ENCODE measurements at regions not wholly inside any gene's neighbourhood (a gene's known extent, or its start where the extent isn't known, plus 50 kb on each side); places are given as distances from the start of the nearest gene placed in this dataset.
"Not testable (repeated sequence)": the region's sequence is repeated elsewhere in the genome, so short reads cannot be mapped to it uniquely, and the experiment has no call there.

GRCh38 chr22:46031965-46032851, 55.2 kb upstream of the WNT7B start:
- TF ChIP-seq CTCF (IDR thresholded peaks at IDR 0.05) = no peak
- DNase-seq = no peak
- 64 to 70% (median 68%) methylated on average over 13 of the region's 13 CpGs for WGBS, 3 donors

GRCh38 chr22:46033256-46034200, 56.6 kb upstream of the WNT7B start:
- no peaks in the 10 kb centered on the region for H3K27me3 ChIP-seq (ENCODE audit: insufficient read depth in 3 of 3, low read length in 2 of 3)
- intact Hi-C loops (cut with DNase I) = no loop called here
- TF ChIP-seq CTCF (IDR thresholded peaks at IDR 0.05) = no peak
- H3K36me3 ChIP-seq (ENCODE audit: insufficient read depth in 1 of 2, low read depth in 1 of 2) = no peaks in the 10 kb centered on the region
- peaks cover 30% of the 10 kb centered on the region for H3K4me1 ChIP-seq
- H3K4me3 ChIP-seq = no peak overlapping the region
- no peaks in the 10 kb centered on the region for H3K9me3 ChIP-seq
- DNase-seq (no peak), ATAC-seq (peak in 2 of 4 donors; percentile 21 to 23)
- 44 to 84% (median 50%) methylated on average over 11 of the region's 11 CpGs for WGBS, 3 donors
- H3K27ac ChIP-seq = peak overlapping the region; percentile 78

More at GRCh38 chr22:46031965-46032851, 55.2 kb upstream of the WNT7B start:
- H3K27me3 ChIP-seq (ENCODE audit: insufficient read depth in 3 of 3, low read length in 2 of 3) = no peaks in the 10 kb centered on the region
- intact Hi-C loops (cut with DNase I) = no loop called here
- H3K9me3 ChIP-seq = no peaks in the 10 kb centered on the region
- H3K36me3 ChIP-seq (ENCODE audit: insufficient read depth in 1 of 2, low read depth in 1 of 2) = no peaks in the 10 kb centered on the region
- no peak overlapping the region for H3K27ac ChIP-seq
- no peak overlapping the region for H3K4me3 ChIP-seq
- peaks cover 21% of the 10 kb centered on the region for H3K4me1 ChIP-seq
- no peak for ATAC-seq

- H3K9me3 ChIP-seq; DNase-seq; H3K36me3 ChIP-seq (ENCODE audit: insufficient read depth in 1 of 2, low read depth in 1 of 2); intact Hi-C loops (cut with DNase I); H3K27me3 ChIP-seq (ENCODE audit: insufficient read depth in 3 of 3, low read length in 2 of 3); ATAC-seq: not testable (repeated sequence)
- WGBS, 3 donors = 83 to 91% (median 87%) methylated on average over 5 of the region's 5 CpGs
- peaks cover 37% of the 10 kb centered on the region for H3K4me1 ChIP-seq
- H3K4me3 ChIP-seq = peak overlapping the region; percentile 80
- H3K27ac ChIP-seq = peak overlapping the region; percentile 78
Observed at GRCh38 chr22:46034480-46034879, 57.5 kb upstream of the WNT7B start.

GRCh38 chr22:46035380-46035741, 58.4 kb upstream of the WNT7B start:
- Histone ChIP-seq H3K4me3 (peak overlapping the region; percentile 80), H3K36me3 (ENCODE audit: insufficient read depth in 1 of 2, low read depth in 1 of 2) (no peaks in the 10 kb centered on the region), H3K27me3 (ENCODE audit: insufficient read depth in 3 of 3, low read length in 2 of 3) (no peaks in the 10 kb centered on the region), H3K27ac (peak overlapping the region; percentile 78), H3K4me1 (peaks cover 46% of the 10 kb centered on the region), H3K9me3 (no peaks in the 10 kb centered on the region)
- WGBS, 3 donors = 2 to 3% (median 3%) methylated on average over 15 to 16 of the region's 16 CpGs
- intact Hi-C loops (cut with DNase I) = loop anchor here in 1 of 2 donors (5.0 kb wide), 1 partner anchor 37 kb away; no protein-coding TSS in a partner anchor
- DNase-seq (no peak), ATAC-seq (no peak)
- TF ChIP-seq CTCF (IDR thresholded peaks at IDR 0.05) = no peak

All from psoas muscle (tissue), 7 donors.